ENCODE measurements at regions not wholly inside any gene's neighbourhood (a gene's known extent, or its start where the extent isn't known, plus 50 kb on each side); places are given as distances from the start of the nearest gene placed in this dataset.

- Histone ChIP-seq H3K27ac (ENCODE audit: insufficient read depth, low read length, poor library complexity, severe bottlenecking) (no peak overlapping the region), H3K9me3 (ENCODE audit: control insufficient read depth, low read length) (no peaks in the 10 kb centered on the region), H3K27me3 (replicated peaks; ENCODE audit: control insufficient read depth, insufficient read depth, low read length, poor library complexity, severe bottlenecking) (no peaks in the 10 kb centered on the region), H3K36me3 (ENCODE audit: control insufficient read depth, insufficient read depth, low read length) (no peaks in the 10 kb centered on the region), H3K4me1 (ENCODE audit: control insufficient read depth, insufficient read depth, low read length, poor library complexity, severe bottlenecking) (no peaks in the 10 kb centered on the region), H3K4me3 (ENCODE audit: insufficient read depth, low read depth, low read length, poor library complexity, severe bottlenecking) (no peak overlapping the region)
- DNase-seq, result no peak
These were observed 81.3 kb upstream of the COL21A1 start for GRCh38 chr6:56328728-56329090.

- Histone ChIP-seq H3K4me1 (ENCODE audit: control insufficient read depth, insufficient read depth, low read length, poor library complexity, severe bottlenecking) (no peaks in the 10 kb centered on the region), H3K27me3 (replicated peaks; ENCODE audit: control insufficient read depth, insufficient read depth, low read length, poor library complexity, severe bottlenecking) (no peaks in the 10 kb centered on the region), H3K4me3 (ENCODE audit: insufficient read depth, low read depth, low read length, poor library complexity, severe bottlenecking) (no peak overlapping the region), H3K9me3 (ENCODE audit: control insufficient read depth, low read length) (no peaks in the 10 kb centered on the region), H3K36me3 (ENCODE audit: control insufficient read depth, insufficient read depth, low read length) (no peaks in the 10 kb centered on the region), H3K27ac (ENCODE audit: insufficient read depth, low read length, poor library complexity, severe bottlenecking) (no peak overlapping the region)
- DNase-seq, result no peak
These were observed 80.8 kb upstream of the COL21A1 start for GRCh38 chr6:56327946-56328727.

- H3K4me1 ChIP-seq (ENCODE audit: control insufficient read depth, insufficient read depth, low read length, poor library complexity, severe bottlenecking), result no peaks in the 10 kb centered on the region
- no peak for DNase-seq
- no peak overlapping the region for H3K4me3 ChIP-seq (ENCODE audit: insufficient read depth, low read depth, low read length, poor library complexity, severe bottlenecking)
- H3K27ac ChIP-seq (ENCODE audit: insufficient read depth, low read length, poor library complexity, severe bottlenecking), result no peak overlapping the region
- no peaks in the 10 kb centered on the region for H3K36me3 ChIP-seq (ENCODE audit: control insufficient read depth, insufficient read depth, low read length)
- no peaks in the 10 kb centered on the region for H3K9me3 ChIP-seq (ENCODE audit: control insufficient read depth, low read length)
- H3K27me3 ChIP-seq (replicated peaks; ENCODE audit: control insufficient read depth, insufficient read depth, low read length, poor library complexity, severe bottlenecking), result no peaks in the 10 kb centered on the region
These were observed 77.0 kb upstream of the COL21A1 start for GRCh38 chr6:56324396-56324795.

DNA sequence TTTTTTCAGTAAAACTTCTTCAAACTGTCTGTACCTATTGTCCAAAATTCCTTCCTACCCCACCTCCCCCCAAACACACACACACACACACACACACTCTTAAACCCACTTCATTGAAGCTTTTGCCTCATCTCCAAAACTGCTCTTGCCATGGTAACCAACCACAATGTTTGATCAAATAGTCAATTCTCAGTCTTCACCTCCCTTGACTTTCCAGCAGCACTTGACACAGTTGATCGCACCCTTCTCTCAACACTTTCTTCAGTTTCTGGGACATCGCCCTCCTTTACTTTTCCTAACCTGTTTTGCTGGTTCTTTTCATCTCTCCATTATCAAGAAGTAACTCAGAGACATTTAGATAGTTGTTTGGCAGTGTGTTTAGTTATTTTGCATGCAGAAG is 71.5 kb upstream of the COL21A1 start:
- no peak for DNase-seq
- no peaks in the 10 kb centered on the region for H3K4me1 ChIP-seq (ENCODE audit: control insufficient read depth, insufficient read depth, low read length, poor library complexity, severe bottlenecking)
- H3K4me3 ChIP-seq (ENCODE audit: insufficient read depth, low read depth, low read length, poor library complexity, severe bottlenecking), result no peak overlapping the region
- H3K9me3 ChIP-seq (ENCODE audit: control insufficient read depth, low read length), result no peaks in the 10 kb centered on the region
- H3K36me3 ChIP-seq (ENCODE audit: control insufficient read depth, insufficient read depth, low read length), result no peaks in the 10 kb centered on the region
- no peak overlapping the region for H3K27ac ChIP-seq (ENCODE audit: insufficient read depth, low read length, poor library complexity, severe bottlenecking)
- H3K27me3 ChIP-seq (replicated peaks; ENCODE audit: control insufficient read depth, insufficient read depth, low read length, poor library complexity, severe bottlenecking), result no peaks in the 10 kb centered on the region

DNA sequence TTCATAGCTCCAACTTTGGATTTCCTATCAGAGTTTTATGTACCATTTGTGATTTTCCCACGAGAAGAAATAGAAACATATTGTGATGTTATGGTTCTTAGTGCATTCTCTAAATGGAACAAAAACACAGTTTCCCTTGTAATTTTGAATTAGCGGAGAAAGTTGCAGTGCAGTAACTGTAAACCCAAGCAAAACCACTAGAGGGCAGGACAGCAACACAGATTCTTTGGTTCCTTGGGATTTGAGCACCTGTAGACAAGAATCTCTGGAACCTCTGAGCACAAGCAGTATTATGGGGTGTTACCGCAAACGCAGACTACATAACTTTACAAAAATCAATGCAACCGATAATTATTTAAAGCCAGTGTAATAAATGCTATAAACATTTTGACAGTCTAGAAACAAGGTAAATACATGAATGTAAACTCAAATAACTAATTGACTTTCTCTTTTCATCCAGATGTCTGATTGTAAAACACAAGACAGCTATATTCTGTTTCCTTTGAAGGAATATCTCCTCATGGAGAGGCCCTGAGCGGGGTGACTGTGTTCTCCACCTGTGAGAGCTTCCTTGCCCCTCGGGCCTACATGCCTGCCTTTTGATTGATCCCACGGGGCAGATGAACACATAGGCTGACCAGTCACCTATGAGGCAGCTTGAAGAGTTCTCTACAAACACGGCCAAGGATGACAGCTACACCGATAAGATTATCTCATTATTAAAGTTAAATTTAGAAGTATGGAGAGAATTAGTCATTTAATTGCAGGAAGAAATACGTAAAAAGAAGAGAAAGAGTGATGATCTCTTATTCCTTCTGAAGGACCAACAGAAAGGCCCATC is 67.5 kb upstream of the COL21A1 start:
- H3K27ac ChIP-seq (ENCODE audit: insufficient read depth, low read length, poor library complexity, severe bottlenecking), result no peak overlapping the region
- H3K36me3 ChIP-seq (ENCODE audit: control insufficient read depth, insufficient read depth, low read length), result no peaks in the 10 kb centered on the region
- H3K27me3 ChIP-seq (replicated peaks; ENCODE audit: control insufficient read depth, insufficient read depth, low read length, poor library complexity, severe bottlenecking), result no peaks in the 10 kb centered on the region
- no peak for DNase-seq
- no peak overlapping the region for H3K4me3 ChIP-seq (ENCODE audit: insufficient read depth, low read depth, low read length, poor library complexity, severe bottlenecking)
- no peaks in the 10 kb centered on the region for H3K4me1 ChIP-seq (ENCODE audit: control insufficient read depth, insufficient read depth, low read length, poor library complexity, severe bottlenecking)
- H3K9me3 ChIP-seq (ENCODE audit: control insufficient read depth, low read length), result no peaks in the 10 kb centered on the region

DNA sequence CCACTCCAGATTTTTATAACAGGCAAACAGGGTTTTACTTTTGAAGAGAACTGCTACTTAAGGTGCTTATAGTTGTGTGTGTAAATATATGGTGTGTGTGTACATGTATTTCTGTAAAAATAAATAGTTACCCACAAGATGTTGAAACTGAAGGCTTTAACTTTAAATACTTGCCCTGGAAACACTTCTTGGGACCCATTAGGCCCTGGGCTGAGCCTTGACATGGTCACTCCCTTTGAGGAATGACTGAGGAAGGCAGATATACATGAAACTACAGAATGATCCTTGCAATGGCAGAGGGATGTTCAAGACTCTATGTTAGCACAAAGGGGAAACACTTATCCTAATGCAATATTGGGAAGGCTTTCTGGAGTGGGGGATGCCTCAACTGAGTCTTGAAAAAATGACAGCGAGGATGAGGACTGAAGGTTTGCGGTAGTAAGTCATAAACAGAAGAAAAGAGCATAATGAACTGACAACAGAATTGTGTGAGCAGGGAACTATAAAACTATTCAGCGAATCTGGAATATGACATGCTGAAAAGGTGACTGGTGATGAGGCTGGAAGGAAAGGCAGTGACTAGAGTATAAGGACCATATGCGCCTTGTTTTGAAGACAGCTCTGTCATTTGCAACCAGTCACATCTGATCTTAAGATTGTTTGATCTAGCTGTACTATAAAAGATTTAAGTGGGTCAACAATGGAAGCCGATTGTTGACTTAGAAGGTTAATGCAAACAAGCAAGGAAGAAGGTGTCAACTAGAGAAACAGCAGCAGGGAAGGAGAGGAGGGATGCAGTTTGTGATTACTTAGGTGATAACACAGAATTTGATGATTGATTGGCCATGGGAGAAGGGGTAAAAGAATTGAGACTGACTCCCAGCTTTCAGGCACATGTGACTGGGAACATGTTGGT is 64.4 kb upstream of the COL21A1 start:
- H3K4me1 ChIP-seq (ENCODE audit: control insufficient read depth, insufficient read depth, low read length, poor library complexity, severe bottlenecking), result no peaks in the 10 kb centered on the region
- H3K27me3 ChIP-seq (replicated peaks; ENCODE audit: control insufficient read depth, insufficient read depth, low read length, poor library complexity, severe bottlenecking), result no peaks in the 10 kb centered on the region
- H3K36me3 ChIP-seq (ENCODE audit: control insufficient read depth, insufficient read depth, low read length), result no peaks in the 10 kb centered on the region
- no peaks in the 10 kb centered on the region for H3K9me3 ChIP-seq (ENCODE audit: control insufficient read depth, low read length)
- no peak overlapping the region for H3K27ac ChIP-seq (ENCODE audit: insufficient read depth, low read length, poor library complexity, severe bottlenecking)
- no peak overlapping the region for H3K4me3 ChIP-seq (ENCODE audit: insufficient read depth, low read depth, low read length, poor library complexity, severe bottlenecking)
- no peak for DNase-seq

DNA sequence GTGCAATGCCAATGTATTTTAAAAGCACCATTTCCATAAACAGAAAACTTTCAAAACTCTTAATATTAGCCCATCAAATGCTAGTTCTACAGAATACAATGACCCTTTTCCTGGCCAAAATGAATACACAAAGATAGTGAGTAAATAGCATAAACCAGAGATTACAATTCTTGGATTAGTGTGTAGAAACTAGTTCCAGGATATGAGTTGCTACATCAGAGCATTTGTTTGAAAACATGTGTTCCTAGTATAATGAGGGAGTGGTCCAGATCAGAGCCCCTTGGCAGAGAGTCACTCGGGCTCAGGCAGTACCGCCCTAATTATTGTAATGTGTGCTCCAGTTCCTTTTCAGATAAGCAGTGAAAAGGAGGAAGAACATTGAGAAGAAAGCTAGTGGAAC is 63.7 kb upstream of the COL21A1 start:
- DNase-seq, result no peak
- Histone ChIP-seq H3K36me3 (ENCODE audit: control insufficient read depth, insufficient read depth, low read length) (no peaks in the 10 kb centered on the region), H3K27ac (ENCODE audit: insufficient read depth, low read length, poor library complexity, severe bottlenecking) (no peak overlapping the region), H3K27me3 (replicated peaks; ENCODE audit: control insufficient read depth, insufficient read depth, low read length, poor library complexity, severe bottlenecking) (no peaks in the 10 kb centered on the region), H3K4me3 (ENCODE audit: insufficient read depth, low read depth, low read length, poor library complexity, severe bottlenecking) (no peak overlapping the region), H3K9me3 (ENCODE audit: control insufficient read depth, low read length) (no peaks in the 10 kb centered on the region), H3K4me1 (ENCODE audit: control insufficient read depth, insufficient read depth, low read length, poor library complexity, severe bottlenecking) (no peaks in the 10 kb centered on the region)

DNA sequence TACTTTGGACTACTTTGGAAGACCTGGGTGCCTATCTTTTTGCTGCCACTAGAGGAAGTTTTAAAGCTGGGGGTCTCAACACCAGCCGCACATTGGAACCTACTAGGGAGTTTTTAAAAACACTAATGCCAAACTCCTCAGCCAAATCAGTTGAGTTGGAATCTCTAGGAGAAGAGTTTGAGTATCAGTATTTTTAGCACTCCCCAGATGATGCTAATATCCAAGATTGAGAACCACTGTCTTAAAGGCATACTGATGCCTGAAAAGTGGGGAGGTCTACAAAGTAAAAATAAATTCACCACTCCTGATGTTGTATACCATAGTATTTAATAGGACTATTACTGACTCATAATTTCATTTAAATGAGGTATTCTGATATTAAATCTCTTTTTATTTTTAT is 62.9 kb upstream of the COL21A1 start:
- no peak for DNase-seq
- no peaks in the 10 kb centered on the region for H3K9me3 ChIP-seq (ENCODE audit: control insufficient read depth, low read length)
- no peak overlapping the region for H3K27ac ChIP-seq (ENCODE audit: insufficient read depth, low read length, poor library complexity, severe bottlenecking)
- no peak overlapping the region for H3K4me3 ChIP-seq (ENCODE audit: insufficient read depth, low read depth, low read length, poor library complexity, severe bottlenecking)
- H3K4me1 ChIP-seq (ENCODE audit: control insufficient read depth, insufficient read depth, low read length, poor library complexity, severe bottlenecking), result no peaks in the 10 kb centered on the region
- no peaks in the 10 kb centered on the region for H3K36me3 ChIP-seq (ENCODE audit: control insufficient read depth, insufficient read depth, low read length)
- no peaks in the 10 kb centered on the region for H3K27me3 ChIP-seq (replicated peaks; ENCODE audit: control insufficient read depth, insufficient read depth, low read length, poor library complexity, severe bottlenecking)

- H3K27me3 ChIP-seq (replicated peaks; ENCODE audit: control insufficient read depth, insufficient read depth, low read length, poor library complexity, severe bottlenecking), result no peaks in the 10 kb centered on the region
- H3K9me3 ChIP-seq (ENCODE audit: control insufficient read depth, low read length), result no peaks in the 10 kb centered on the region
- H3K27ac ChIP-seq (ENCODE audit: insufficient read depth, low read length, poor library complexity, severe bottlenecking), result no peak overlapping the region
- H3K4me3 ChIP-seq (ENCODE audit: insufficient read depth, low read depth, low read length, poor library complexity, severe bottlenecking), result no peak overlapping the region
- no peak for DNase-seq
- no peaks in the 10 kb centered on the region for H3K4me1 ChIP-seq (ENCODE audit: control insufficient read depth, insufficient read depth, low read length, poor library complexity, severe bottlenecking)
- H3K36me3 ChIP-seq (ENCODE audit: control insufficient read depth, insufficient read depth, low read length), result no peaks in the 10 kb centered on the region
These were observed 52.5 kb upstream of the COL21A1 start for GRCh38 chr6:56299916-56300315.

Data from effector memory CD4-positive, alpha-beta T cell (primary cell).